ENCODE measurements at regions not wholly inside any gene's neighbourhood (a gene's known extent, or its start where the extent isn't known, plus 50 kb on each side); places are given as distances from the start of the nearest gene placed in this dataset.
A peak's percentile ranks its signal among the peaks of the same experiment; 100 is the strongest.

DNA sequence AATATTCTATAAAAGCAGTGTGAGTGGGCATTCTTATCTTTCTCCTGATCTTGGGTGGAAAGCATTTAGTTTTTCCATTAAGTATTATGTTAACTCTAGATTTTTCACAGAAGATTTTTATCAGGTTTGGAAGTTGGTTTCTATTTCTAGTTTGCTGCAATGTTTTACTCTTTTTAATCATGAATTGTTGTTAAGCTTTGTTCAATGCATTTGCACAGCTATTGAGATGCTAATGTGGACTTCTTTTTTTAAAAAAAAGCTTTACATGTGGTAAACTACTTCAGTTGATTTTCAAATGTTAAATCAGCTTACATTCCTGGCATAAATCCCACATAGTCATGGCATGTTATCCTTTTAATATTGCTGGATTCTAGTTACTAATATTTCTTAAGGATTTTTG lies 363.6 kb upstream of the NRP1 start:
- DNase-seq: no peak

DNA sequence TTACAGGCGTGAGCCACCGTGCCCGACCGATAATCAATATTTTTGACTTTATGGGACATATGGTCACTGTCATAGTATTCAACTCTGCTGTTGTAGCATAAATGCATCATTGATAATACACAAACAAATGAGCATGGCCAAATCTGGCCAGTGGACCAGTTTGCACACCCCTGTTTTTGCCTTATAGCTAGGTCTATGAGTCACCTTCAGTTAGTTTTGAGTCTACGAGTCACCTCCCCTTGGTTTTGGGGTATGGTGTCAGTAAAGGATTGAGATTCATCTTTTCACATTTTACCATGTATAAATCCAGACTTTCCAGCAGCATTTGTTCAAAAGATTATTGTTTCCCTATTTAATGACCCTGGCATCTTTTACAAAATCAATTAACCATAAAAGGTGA lies 362.5 kb upstream of the NRP1 start:
- no peak for DNase-seq

DNA sequence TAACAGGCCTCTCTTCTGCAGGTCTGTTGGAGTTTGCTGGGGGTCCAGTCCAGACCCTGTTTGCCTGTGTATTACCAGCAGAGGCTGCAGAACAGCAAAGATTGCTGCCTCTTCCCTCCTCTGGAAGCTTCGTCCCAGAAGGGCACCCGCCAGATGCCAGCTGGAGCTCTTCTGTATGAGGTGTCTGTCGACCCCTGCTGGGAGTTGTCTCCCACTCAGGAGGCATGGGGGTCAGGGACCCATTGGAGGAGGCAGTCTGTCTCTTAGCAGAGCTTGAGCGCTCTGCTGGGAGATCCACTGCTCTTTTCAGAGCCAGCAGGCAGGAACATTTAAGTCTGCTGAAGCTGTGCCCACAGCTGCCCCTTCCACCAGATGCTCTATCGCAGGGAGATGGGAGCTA lies 361.1 kb upstream of the NRP1 start:
- no peak for DNase-seq

DNA sequence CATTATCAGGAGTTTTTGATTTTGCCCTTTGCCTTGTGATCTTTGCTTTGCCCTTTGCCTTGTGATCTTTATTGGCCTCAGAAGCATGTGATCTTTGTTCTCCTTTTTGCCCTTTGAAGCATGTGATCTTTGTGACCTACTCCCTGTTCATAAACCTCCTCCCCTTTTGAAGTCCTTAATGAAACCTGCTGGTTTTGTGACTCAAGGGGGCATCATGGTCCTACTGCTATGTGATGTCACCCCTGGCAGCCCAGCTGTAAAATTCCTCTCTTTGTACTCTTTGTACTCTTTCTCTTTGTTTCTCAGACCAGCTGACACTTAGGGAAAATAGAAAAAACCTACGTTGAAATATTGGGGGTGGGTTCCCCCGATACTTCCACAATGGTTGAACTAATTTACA lies 356.1 kb upstream of the NRP1 start:
- DNase-seq: peak; percentile 25

DNA sequence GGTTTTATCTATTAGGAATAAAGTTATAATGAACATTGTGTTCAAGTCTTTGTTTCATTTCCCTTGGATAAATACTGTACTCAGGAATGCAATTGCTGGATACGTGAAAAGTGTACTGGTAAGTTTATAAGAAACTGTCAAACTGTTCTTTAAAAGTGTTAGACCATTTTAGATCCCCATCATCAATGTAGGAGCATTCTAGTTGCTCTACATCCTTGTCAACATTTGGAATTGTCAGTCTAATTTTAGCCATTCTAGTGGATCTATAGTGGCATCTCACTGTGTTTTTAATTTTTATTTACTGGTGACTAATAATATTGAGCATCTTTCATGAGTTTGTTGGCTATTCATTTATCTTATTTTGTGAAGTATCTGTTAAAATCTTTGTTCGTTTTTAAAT lies 354.0 kb upstream of the NRP1 start:
- DNase-seq: no peak

DNA sequence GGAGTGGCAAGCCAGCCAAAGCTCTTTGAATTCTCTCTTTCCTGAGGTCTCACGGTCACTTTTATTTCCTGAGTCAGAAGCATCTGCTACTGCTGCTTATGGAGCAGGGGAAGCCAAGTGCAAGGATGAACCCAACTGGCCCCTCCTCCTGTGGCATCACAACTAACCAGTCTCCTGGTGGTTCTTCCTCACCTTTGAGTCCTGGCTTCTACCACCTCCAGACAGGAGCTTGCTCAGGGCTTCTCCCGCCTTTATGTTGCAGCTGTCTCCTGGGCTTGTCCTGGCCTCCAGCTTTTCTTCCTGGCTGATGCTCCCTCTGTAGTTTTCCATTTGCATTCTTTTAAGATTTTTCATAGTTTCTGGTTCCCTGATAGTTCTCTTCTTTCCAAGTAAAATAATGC lies 349.7 kb upstream of the NRP1 start:
- DNase-seq: no peak

DNA sequence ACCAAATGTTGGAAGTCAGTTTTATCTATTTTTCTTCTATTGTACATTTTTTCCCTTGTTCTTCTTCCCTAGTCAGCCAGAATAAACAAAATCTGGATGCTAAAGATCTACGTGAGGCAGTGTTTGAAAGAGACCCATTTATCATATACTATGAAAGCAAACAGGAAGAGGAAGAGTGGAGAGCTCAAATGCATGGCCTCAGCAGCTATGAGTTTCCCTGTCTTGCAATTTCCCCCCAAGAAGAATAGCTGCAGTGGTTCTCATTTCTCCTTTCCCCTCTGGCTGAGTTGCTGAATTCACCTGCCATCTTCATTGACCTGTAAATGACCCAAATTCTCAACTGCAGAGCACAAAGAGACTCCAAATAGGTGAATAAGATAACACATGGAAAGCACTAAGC lies 347.1 kb upstream of the NRP1 start:
- peak; percentile 43 to 48 for DNase-seq

DNA sequence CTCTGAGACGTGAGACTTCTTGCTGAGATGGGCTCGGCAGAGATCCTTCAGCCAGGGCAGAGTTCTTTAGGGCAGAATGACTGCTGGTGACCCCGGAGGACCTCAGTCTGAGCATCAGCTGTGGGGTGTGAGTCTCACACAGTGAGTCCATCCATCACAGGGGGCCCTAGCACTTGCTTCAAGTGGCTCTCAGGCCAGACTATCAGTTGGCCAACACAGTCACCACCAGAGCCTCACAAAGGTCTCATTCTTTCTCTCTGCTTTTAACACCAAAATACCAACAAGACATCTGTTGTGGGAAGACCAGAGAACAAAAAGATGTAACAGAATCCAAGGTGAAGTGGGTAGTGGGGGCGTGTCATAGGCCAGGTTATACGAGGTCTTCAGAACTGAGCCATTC lies 345.6 kb upstream of the NRP1 start:
- no peak for DNase-seq

DNA sequence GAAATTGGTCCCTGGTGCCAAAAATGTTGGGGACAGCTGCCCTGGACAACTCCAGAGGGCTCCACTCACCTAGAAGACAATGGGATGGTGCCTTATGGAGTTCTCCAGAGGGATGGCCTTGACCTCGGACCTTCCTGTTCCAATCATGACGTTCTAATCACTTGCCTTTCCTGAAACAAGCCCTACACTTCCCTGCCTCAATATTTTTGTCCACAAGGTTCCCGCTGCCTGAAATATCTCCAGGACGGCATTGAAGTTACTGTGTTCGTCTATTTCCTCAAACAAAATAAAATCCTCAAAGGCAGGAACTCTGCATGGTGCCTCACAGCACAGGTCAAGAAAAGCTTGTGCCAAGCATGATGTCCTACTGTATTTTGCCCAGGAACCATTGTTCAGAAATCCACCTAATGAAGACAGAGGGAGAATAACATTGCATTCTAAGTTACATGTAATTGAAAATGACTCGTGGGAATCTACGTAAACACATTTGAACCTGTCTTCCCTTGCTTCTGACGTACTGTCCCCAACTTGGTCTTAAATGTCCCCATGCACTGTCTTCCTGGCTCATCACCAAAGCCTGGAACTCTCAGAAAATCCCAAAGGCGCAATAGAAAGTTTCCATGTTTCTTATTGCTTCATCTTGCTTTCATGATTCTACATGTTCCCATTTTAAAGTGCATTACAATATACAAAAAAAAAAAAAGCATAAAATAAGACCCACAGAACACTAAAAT lies 342.3 kb upstream of the NRP1 start:
- no peak for DNase-seq

DNA sequence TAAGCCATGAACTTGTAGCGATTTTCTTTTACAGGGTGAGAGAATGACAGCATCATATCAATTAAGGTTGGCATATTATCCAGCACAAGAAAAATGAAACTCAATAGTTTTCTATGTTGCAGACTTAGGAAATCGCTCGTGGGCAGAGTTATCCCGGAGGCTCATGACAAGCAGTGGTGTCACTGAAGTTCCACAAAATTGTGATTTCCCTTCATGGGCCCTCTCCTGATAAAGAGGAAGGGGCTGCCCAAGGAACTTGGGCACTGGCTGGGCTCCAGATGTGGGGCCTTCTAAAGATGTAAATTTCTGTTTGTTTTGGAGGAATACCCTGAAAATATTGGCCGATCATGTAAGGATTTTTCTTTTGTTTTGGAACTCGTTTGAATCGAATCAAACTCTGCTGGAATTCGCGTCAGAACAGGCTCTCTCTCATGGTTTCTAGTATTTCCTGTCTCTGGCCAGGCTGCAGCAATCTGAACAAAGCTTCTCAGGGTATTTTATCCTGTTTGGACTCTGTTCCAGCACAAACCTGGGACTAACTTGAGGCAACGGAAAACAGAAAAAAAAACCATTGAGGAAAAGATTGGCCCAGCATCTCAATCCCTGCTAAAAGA lies 340.6 kb upstream of the NRP1 start:
- DNase-seq: peak; percentile 43 to 68

DNA sequence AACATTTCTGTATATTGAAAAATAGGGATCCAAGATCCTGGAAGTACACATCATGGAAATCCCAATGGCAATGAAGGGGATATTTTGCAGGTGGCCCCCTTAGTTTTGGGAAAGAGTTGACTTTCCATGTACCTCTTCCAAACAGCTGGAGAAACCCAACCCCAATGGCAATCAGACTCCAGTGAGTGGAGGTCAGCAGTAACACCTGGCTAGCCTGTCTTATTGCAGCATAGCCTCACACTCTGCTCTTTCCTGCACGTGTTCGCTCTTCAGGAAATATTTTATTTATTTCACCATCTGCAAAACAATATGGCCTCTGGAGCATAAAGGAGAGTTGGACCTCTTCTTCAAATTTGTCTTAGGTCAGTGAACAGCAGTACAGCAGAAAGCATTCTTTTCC lies 340.0 kb upstream of the NRP1 start:
- DNase-seq: no peak

DNA sequence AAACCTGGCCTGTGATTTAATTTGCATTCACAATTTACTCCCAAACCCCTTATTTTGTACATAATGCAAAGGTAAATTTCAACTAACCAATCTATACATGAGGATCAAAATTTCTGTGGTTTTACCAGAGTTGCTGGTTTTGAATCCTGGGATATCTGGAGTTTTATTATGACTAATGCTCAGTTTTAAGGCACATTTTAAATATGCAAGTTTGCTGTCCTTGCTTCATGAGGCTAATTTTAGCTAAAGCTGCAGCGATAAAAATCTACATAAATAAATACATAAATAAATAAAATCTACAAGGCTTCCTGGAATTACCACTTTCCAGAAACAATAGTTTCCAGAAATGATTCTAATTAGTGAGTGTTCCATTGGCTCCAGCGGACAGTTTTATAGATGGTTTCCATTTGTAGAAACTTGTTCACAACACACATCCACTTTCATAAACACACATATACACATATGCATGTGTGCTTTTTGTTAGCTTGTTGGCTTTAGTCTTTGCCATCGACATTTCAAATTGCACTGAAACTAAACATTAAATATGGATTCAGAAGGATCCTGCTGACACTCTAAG lies 339.5 kb upstream of the NRP1 start:
- DNase-seq: no peak

DNA sequence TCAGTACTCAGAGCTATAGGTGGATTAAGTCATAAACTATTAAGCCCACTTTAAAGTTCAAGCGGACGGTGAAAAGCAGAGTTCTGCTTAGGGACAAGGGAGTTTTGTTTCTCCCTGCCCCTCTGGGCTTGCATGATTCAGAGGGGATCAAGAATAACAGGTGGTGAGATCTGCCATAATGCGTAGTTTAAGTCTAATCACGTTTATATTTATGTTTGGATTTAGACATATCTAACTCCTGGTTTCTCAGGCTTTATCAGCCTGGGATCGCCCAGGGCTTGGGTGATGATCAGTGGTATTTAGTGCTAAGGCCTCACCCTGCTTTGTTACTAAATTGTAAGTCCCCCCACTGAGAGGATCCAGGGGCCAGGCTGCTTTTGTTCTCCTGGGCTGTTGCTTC lies 335.4 kb upstream of the NRP1 start:
- DNase-seq: no peak

DNA sequence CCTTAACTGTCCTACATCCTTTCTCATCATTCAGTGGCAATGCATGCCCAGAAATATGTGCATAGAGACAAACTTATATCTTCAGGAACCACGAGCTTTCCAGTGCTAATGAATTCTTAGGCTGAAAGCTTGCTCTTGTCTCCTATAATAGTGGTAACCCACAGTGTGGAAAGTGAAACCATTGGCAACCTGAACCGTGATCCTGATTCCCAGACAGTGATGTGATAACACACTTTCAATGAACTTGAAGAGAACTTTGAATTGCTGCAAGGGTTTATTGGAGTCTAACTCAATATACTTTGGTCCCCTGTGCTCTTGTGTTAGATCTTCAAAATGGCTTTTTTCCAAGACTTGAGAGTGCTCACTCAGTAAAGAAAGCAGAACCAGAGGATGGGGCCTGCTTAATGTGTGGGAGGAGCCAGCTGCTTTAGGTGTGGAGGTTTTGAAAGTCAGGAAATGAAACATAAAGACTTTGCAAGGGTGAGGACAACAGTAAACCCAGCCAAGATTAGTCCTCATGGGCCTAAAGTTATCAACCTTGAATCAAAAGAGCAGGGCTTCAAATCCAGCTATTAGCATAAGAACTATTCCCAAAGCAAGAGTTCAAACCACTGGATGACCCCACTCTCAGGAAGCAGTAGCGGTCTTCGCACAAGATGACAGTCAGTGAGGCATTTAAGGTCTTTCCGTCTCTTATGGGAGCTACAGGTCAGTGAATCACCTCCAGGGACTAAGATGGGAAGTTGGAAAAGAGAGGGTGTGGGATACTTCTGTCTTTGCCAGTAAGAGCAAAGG lies 332.4 kb upstream of the NRP1 start:
- DNase-seq: peak; percentile 60 to 67

DNA sequence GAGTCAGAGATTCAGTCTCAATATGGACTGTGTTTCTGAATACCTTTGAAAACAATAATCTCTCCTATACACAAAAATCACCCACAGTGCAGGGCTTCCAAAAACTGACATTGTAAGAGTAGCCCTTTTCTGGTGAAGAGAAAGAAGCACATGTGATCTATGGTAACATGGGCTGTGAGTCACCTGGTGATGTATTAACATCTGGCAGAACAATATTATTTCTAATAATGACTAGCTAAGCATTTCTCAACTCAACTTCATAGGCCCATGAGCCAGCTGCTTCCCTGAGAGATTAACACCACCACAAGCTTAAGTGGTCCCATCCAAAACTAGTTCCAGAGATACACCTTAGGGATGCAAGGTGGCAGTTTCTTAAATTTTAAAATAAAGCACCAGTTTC lies 331.0 kb upstream of the NRP1 start:
- peak in 1 of 2 donors; percentile 34 for DNase-seq

DNA sequence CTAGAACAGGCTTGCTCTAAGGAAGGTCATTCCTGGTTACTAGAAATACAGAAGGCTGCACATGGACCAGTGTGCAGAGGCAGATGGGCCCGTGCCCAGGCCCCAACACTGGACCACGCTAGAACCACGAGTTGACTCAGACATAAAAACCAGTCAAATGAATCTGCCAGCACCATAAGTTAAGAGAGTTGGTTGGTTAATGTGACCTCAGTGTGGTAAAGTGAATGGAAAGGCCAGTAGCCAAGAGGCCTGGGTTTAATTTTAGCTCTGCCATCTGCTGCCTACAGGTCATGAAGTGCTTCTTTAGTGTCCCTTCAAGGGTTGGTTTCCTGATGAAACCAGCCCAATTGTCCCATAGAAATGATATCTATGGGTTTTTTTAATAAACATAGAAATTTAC lies 329.6 kb upstream of the NRP1 start:
- DNase-seq: no peak

DNA sequence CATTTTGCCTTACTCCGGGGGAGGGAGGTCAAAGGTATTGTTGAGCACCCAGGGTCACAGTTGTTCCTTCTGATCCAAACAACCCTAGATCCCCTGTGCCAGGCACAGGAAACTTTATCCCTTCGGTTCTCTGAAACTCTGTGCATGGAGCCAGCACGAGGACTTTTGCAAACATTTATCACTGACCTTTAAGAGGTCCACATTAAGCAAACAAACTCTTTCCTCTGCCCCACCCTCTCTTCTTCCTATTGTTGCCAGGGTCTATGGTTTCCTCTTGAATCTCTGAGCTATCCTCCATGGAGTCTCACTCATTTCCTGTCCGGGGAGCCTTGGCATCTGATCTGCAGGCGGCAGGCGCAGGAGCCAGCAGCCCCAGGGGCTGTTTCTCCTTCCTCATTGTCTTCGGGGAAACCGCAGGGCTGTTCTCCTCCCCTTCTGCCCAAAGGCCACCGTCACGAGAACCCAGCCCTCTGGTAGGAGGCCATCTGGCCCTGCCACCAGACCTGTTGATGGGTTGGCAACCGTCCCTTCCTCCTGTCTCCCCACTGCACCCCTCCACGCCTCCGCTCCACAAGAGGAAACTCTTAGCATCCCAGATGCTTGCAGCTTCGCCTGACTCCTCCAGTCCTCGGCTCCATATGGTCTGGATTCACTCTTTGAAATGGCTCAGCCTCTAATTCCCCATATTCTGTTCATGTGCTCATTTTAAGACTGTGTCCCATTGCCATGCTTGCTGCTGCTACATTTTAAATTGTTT lies 327.3 kb upstream of the NRP1 start:
- DNase-seq: peak; percentile 96 to 97

DNA sequence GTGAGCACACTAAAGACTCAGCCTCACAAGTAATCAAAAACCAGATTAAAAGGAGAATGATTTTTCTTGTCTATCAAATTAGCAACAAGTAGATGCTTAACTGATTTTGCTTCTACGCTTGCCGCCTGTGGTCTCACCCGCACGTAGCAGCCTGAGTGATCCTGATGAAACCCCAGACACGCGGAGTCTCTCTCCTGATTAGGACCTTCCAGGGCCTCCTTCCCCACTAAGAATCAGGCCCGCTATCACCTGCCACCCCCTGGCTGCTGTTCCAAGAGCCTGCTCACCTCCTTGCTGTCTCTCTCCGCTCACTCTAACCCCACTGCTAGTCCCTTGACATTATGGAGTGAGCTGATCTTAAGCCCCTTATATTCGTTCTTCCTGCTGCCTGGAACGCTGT lies 325.9 kb upstream of the NRP1 start:
- DNase-seq: no peak

DNA sequence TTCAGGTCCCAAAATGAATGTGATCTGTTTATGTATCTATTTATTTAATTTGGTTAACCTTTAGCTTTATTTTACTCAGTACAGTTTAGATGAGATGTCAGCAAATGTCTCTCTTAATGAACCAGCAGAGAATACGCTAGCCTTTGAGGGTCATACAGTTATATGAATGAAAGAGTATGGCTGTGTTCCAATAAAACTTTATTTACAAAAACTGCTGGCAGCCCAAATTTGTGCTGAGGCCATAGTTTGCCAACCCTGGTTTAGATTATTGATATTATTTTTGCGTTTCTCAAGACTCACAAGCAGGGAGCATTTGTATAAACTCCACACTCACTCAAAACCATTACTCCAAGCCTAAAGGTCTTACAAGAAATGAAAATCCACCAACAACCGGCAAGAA lies 323.4 kb upstream of the NRP1 start:
- no peak for DNase-seq

DNA sequence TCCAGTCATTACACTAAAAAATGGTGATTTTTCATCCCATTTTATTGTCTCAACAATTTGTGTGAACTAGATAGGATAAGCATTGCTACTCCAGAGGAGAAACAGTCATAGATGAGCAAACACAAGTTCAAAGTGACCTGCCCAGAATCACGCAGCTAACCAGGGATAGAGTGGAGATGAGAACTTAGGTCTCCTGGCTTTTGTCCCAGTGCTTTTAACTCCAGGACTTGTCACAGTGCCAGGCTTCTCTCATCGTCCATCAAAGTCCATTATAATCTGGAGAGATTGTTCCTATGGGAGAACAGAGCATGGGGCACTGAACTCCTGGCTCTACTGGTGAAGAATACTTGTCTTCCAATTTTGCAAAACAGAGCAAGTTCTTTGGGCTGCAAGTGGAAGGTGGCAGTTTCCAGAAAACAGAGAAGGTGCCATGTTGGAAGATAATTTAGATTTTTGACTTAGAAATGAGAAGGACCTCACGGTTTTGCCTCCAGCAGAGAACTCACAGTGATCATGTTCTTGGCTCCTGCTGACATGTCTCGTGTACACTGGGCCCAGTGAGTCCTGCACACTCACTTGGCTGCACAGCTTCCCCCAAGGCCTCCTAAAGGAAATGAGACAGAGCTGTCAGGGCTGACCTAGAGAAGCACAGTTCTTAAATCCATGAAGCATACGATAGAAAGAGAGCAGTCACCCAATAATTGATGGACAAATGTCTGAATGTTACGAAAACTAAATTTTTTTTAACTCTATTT lies 322.9 kb upstream of the NRP1 start:
- DNase-seq: no peak

DNA sequence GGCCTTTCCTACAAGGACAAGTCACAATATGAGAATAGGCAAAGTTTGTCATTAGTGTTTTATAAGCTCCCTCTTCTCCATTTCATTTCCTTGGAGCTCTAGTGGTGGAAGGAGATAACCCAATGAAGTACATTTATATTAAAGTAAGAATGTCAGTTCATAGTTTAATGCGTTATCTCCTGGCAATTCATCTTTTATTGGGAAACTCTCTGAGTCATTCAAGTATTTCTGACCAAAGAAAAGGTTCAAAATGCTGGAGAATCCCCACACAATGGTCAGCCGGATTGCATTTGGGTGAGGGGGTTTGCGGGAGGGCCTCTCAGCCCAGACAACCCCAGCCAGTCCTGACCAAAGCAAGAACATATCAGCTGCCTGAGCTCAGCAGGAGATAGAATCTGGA lies 321.5 kb upstream of the NRP1 start:
- no peak for DNase-seq

DNA sequence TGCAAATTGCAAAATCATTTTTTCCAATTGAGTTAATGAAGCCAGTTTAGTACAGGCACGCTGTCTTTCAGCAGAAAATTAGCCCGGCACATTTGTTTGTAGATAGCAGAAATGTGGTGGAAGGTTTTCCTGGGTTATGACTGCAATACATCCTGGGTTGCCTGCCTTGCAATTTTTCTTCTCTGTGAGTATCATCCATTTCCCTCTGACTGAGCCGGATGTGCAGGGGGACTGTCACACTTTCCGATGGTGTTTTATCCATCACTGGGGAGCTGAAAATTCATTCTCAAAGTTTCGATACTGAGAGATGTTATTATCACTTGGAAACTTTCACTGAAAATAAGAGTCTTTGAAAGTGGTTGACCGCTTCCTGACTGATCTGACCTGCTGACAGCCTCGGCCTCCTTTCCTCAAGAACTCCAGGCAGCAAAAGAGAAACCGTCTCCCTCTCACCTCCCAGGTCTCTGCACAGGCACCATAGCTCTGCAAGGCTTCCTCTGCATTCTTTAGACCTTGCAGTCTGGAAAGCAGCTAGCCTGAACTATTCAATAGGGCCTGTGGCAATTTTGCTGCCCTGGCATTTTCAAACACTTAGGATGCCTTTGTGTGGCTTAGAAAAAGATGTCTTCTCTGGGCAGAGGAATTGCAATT lies 320.8 kb upstream of the NRP1 start:
- no peak for DNase-seq

All from inflammatory macrophage (primary cell).